K562 (cell line): ENCODE measurements at regions not wholly inside any gene's neighbourhood (a gene's known extent, or its start where the extent isn't known, plus 50 kb on each side); places are given as distances from the start of the nearest gene placed in this dataset.

Experiments
- ATAC-seq: fragments of 200-7000 bp; cut with Tn5 transposase; 3 replicates; pipeline ENCODE4 v1.9.1; 2020; ENCODE audit warnings: moderate library complexity
- BruUV-seq: library from RNA; stranded (reverse); fragments of 400-500 nt; replicated peaks from 2 replicates; lab custom pipeline; 2021; lab: Mats Ljungman, UMichigan
- CTCF ChIA-PET: fragments of 300-600 bp; formaldehyde crosslinking; extraction: SDS; loops from one replicate; lab custom pipeline; 2021; ENCODE audit warnings: low intra/inter-chr PET ratio; lab: Yijun Ruan, JAX
- POLR2A ChIA-PET: fragments of 300-600, 350-650 bp; sonication (Branson Sonifier 250); formaldehyde crosslinking; extraction: SDS; loops from one replicate; lab custom pipeline; 2021; ENCODE audit warnings: antibody characterized with exemption, inconsistent platforms; lab: Yijun Ruan, JAX
- DNase-seq, 4 experiments: peaks; one replicate each; pipeline versions ENCODE4 v3.0.0 to v3.0.0-alpha.2; 2011 to 2018; ENCODE audit warnings: low spot score in 3 of 4, mixed read lengths in 3 of 4; ENCODE audit errors: extremely low read depth in 1 of 4
- FAIRE-seq: peaks from 2 replicates; lab custom pipeline; 2011; peaks lifted over from hg19 to GRCh38; lab: Jason Lieb, UNC
- H2AFZ ChIP-seq: 2 replicates; pipeline ENCODE4 v1.6.0; 2011; ENCODE audit warnings: low read depth, low read length, control low read depth, inconsistent platforms
- H3K27ac ChIP-seq: fragments of 200-600 bp; 3 replicates; pipeline ENCODE4 v1.8.0; 2011; ENCODE audit warnings: low read depth, mild to moderate bottlenecking, control low read depth, inconsistent platforms, low read length, moderate library complexity, mixed read lengths; ENCODE audit errors: extremely low read depth
- H3K27me3 ChIP-seq, 2 experiments: fragments of 300-600 bp in 1 of 2; 2 replicates in 1 of 2; 3 replicates in 1 of 2; pipeline versions ENCODE4 v1.6.0 to v1.8.0; 2011; ENCODE audit warnings: inconsistent platforms in 2 of 2, low read length in 2 of 2, mild to moderate bottlenecking in 1 of 2, mixed read lengths in 1 of 2, moderate library complexity in 1 of 2; ENCODE audit not compliant: control insufficient read depth in 2 of 2, insufficient read depth in 2 of 2
- H3K36me3 ChIP-seq: fragments of 300-600 bp; 3 replicates; pipeline ENCODE4 v1.8.0; 2011; ENCODE audit warnings: mild to moderate bottlenecking, low read length, inconsistent platforms; ENCODE audit not compliant: control insufficient read depth, insufficient read depth
- H3K4me1 ChIP-seq, 2 experiments: fragments of 200-600 bp in 1 of 2; replicated peaks in 1 of 2; 2 replicates in 1 of 2; 3 replicates in 1 of 2; pipeline versions ENCODE4 v1.5.1 to v1.8.0; 2011; ENCODE audit warnings: inconsistent platforms in 2 of 2, low read length in 2 of 2, mild to moderate bottlenecking in 1 of 2, mixed read lengths in 1 of 2, moderate library complexity in 1 of 2; ENCODE audit not compliant: control insufficient read depth in 2 of 2, insufficient read depth in 2 of 2
- H3K4me2 ChIP-seq: 2 replicates; pipeline ENCODE4 v1.6.1; 2011; ENCODE audit warnings: low read length, control low read depth, inconsistent platforms, mixed read lengths; ENCODE audit not compliant: insufficient read depth
- H3K4me3 ChIP-seq: fragments of 200-600 bp; sonication (generic), shearing (Covaris generic); 2 replicates; pipeline ENCODE4 v1.5.1; 2016; ENCODE audit warnings: control low read depth, inconsistent platforms
- H3K79me2 ChIP-seq: fragments of 200-600 bp; 3 replicates; pipeline ENCODE4 v1.8.0; 2011; ENCODE audit warnings: low read length, inconsistent platforms; ENCODE audit not compliant: control insufficient read depth, insufficient read depth
- H3K9ac ChIP-seq, 2 experiments: 2 replicates each; pipeline versions ENCODE4 v1.6.0 to v1.6.1; 2011; ENCODE audit warnings: low read depth in 2 of 2, low read length in 2 of 2, control low read depth in 1 of 2, inconsistent platforms in 1 of 2, mild to moderate bottlenecking in 1 of 2, mixed read lengths in 1 of 2; ENCODE audit not compliant: insufficient read depth in 1 of 2
- H3K9me1 ChIP-seq: one replicate; pipeline ENCODE4 v1.6.0; 2011; ENCODE audit warnings: inconsistent platforms, mild to moderate bottlenecking, low read length, moderate library complexity; ENCODE audit not compliant: control insufficient read depth, insufficient read depth
- H3K9me3 ChIP-seq: replicated peaks from 2 replicates; pipeline ENCODE4 v1.5.1; 2011; ENCODE audit warnings: low read depth, low read length, inconsistent platforms; ENCODE audit not compliant: control insufficient read depth, insufficient read depth
- H4K20me1 ChIP-seq: replicated peaks from 2 replicates; pipeline ENCODE4 v1.6.1; 2011; ENCODE audit warnings: low read length, inconsistent platforms, mixed read lengths; ENCODE audit not compliant: control insufficient read depth, insufficient read depth
- ADNP ChIP-seq: fragments of 200-800 bp; sonication (Bioruptor generic); IDR thresholded peaks from 2 replicates; pipeline ENCODE4 v1.6.1; 2016; ENCODE audit warnings: missing genetic modification characterization, missing compliant biosample characterization
- ARID3A ChIP-seq: IDR thresholded peaks from 2 replicates; pipeline ENCODE4 v1.6.1; 2012; ENCODE audit warnings: low read depth, low read length, improper control_type of control experiment, borderline replicate concordance
- ETV5 ChIP-seq: sonication (generic); formaldehyde crosslinking; IDR thresholded peaks from 2 replicates; pipeline ENCODE4 v1.4.0; 2020; ENCODE audit warnings: low read depth, mild to moderate bottlenecking, missing genetic modification reagents
- HLTF ChIP-seq: fragments of 450-650 bp; IDR thresholded peaks from 2 replicates; pipeline ENCODE4 v1.6.1; 2016
- HMG20B ChIP-seq: fragments of 250-450 bp; sonication (Bioruptor Pico); IDR thresholded peaks from 2 replicates; pipeline ENCODE4 v1.5.0; 2021; ENCODE audit warnings: mild to moderate bottlenecking
- NELFE ChIP-seq: IDR thresholded peaks from 2 replicates; pipeline ENCODE4 v1.6.1; 2011; ENCODE audit warnings: mild to moderate bottlenecking; ENCODE audit not compliant: insufficient read depth, insufficient read length
- OTX1 ChIP-seq: fragments of 450-650 bp; formaldehyde crosslinking; IDR thresholded peaks from 2 replicates; pipeline ENCODE4 v1.4.0; 2022; ENCODE audit warnings: mild to moderate bottlenecking
- PHF8 ChIP-seq: fragments of 200-600 bp; sonication (generic); IDR thresholded peaks from 2 replicates; pipeline ENCODE4 v1.6.1; 2012; ENCODE audit warnings: mixed run types, mild to moderate bottlenecking, inconsistent platforms, low read length, moderate library complexity, borderline replicate concordance
- PREB ChIP-seq: sonication (generic); formaldehyde crosslinking; IDR thresholded peaks from 2 replicates; pipeline ENCODE4 v1.8.1; 2023; ENCODE audit warnings: mild to moderate bottlenecking, missing genetic modification reagents
- SAFB ChIP-seq: fragments of 200-400 bp; formaldehyde crosslinking; IDR thresholded peaks from 2 replicates; pipeline ENCODE4 v1.6.1; 2017; ENCODE audit warnings: low read depth, low read length, borderline replicate concordance
- ZNF24 ChIP-seq: fragments of 450-650 bp; IDR thresholded peaks from 2 replicates; pipeline ENCODE4 v1.6.1; 2016
- ZNF253 ChIP-seq: fragments of 250-450 bp; sonication (Bioruptor Pico); conservative IDR thresholded peaks from 2 replicates; pipeline ENCODE4 v1.6.1; 2021; ENCODE audit warnings: mild to moderate bottlenecking
- ZNF277 ChIP-seq: fragments of 250-450 bp; sonication (Bioruptor Pico); IDR thresholded peaks from 2 replicates; pipeline ENCODE4 v1.8.0; 2022; ENCODE audit warnings: inconsistent platforms, mild to moderate bottlenecking, moderate library complexity, borderline replicate concordance
- ZNF785 ChIP-seq: fragments of 250-450 bp; sonication (Bioruptor Pico); IDR thresholded peaks from 2 replicates; pipeline ENCODE4 v1.4.0; 2020; ENCODE audit warnings: mild to moderate bottlenecking
- WGBS: fragments of 100-300 bp; shearing (Covaris generic); methylation state at CpG from one replicate; pipeline ENCODE4 v1.1.6; 2016; ENCODE audit warnings: low coverage, mixed read lengths; ENCODE audit not compliant: insufficient coverage; ENCODE audit errors: missing lambda C conversion rate; 5-methylcytosine and 5-hydroxymethylcytosine counted together
- in situ Hi-C: fragments of 300-500 bp; cut with MboI; formaldehyde crosslinking; loops from 4 replicates; pipeline ENCODE4 v1.15.0; 2018; ENCODE audit warnings: inconsistent platforms, mixed read lengths
- intact Hi-C: fragments of 100-400 bp; cut with micrococcal nuclease; formaldehyde crosslinking; loops from 2 replicates; pipeline ENCODE4 v1.14.2; 2022

- TF ChIP-seq ZNF24, result no peak
- TF ChIP-seq, all 486 proteins: peak for 0
These were observed 849.4 kb downstream of the DACH1 start (continued) for GRCh38 chr13:71017607-71018006.

DNA sequence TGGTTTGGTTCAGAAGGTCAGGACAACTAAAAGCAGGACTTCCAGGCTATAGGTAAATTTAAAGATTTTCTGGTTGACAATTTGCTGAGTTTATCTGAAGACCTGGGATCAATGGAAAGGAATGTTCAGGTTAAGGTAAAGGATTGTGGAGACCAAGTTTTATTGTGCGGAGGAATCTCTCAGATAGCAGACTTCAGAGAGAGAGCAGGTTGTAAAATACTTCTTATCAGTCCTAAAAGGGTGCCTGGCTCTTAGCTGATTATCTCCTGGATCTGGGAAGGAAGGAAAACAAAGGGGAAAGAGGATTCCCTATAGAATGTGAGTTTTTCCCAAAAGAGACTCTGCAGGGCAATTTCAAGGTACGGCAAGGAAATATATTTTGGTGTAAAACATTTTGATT, 851.5 kb downstream of the DACH1 start:
- Histone ChIP-seq H3K36me3 (no peaks in the 10 kb centered on the region), H3K9me1 (no peaks in the 10 kb centered on the region), H3K4me3 (no peak overlapping the region), H3K9me3 (no peaks in the 10 kb centered on the region), H3K27me3 (no peaks in the 10 kb centered on the region), H2AFZ (no peak overlapping the region), H3K27ac (no peak overlapping the region), H3K4me1 (no peaks in the 10 kb centered on the region), H3K79me2 (no peaks in the 10 kb centered on the region), H3K9ac (no peak overlapping the region), H4K20me1 (no peaks in the 10 kb centered on the region), H3K4me2 (no peak overlapping the region)
- intact Hi-C loops, result no loop called here
- WGBS, result 0% methylated on average over 1 of the region's 2 CpGs
- CTCF ChIA-PET, result no interaction called here
- POLR2A ChIA-PET, result no interaction called here
- no TSS peak for BruUV-seq
- ATAC-seq (no peak), FAIRE-seq (no peak), DNase-seq (no peak)
- TF ChIP-seq PHF8, result no peak
- no peak for TF ChIP-seq ZNF785 (CRISPR knock-in tag)
- no peak for TF ChIP-seq ETV5 (CRISPR knock-in tag)
- TF ChIP-seq NELFE, result no peak
- no peak for TF ChIP-seq OTX1 (CRISPR knock-in tag)
- TF ChIP-seq HMG20B, result no peak
- no peak for TF ChIP-seq ZNF253 (CRISPR knock-in tag)
- no peak for TF ChIP-seq HLTF
- TF ChIP-seq ZNF277 (CRISPR knock-in tag), result no peak
- TF ChIP-seq ARID3A, result no peak
- no peak for TF ChIP-seq ADNP (tag)
- TF ChIP-seq SAFB, result no peak
- TF ChIP-seq PREB, result no peak
- in situ Hi-C loops, result no loop called here
